RWPE2 (cell line): ENCODE measurements at regions not wholly inside any gene's neighbourhood (a gene's known extent, or its start where the extent isn't known, plus 50 kb on each side); places are given as distances from the start of the nearest gene placed in this dataset.

Experiments used
- ATAC-seq: fragments of 200-7000 bp; cut with Tn5 transposase; 3 replicates; pipeline ENCODE4 v1.9.1; 2021; ENCODE audit warnings: low read depth
- DNase-seq: peaks from one replicate; pipeline ENCODE4 v3.0.0-alpha.2; 2020; ENCODE audit warnings: low spot score
- H3K27ac ChIP-seq: fragments of 450-650 bp; 2 replicates; pipeline ENCODE4 v1.5.1; 2017; ENCODE audit warnings: mild to moderate bottlenecking; ENCODE audit not compliant: poor library complexity, severe bottlenecking
- H3K27me3 ChIP-seq: fragments of 250-450 bp; sonication (Bioruptor Pico); 2 replicates; pipeline ENCODE4 v1.5.1; 2021; ENCODE audit warnings: mild to moderate bottlenecking, moderate library complexity; ENCODE audit not compliant: insufficient read depth, poor library complexity, severe bottlenecking
- H3K36me3 ChIP-seq: fragments of 250-450 bp; sonication (Bioruptor Pico); 2 replicates; pipeline ENCODE4 v1.5.1; 2020; ENCODE audit warnings: low read depth, mild to moderate bottlenecking, moderate library complexity
- H3K4me1 ChIP-seq: fragments of 250-450 bp; sonication (Bioruptor Pico); 2 replicates; pipeline ENCODE4 v1.5.1; 2021; ENCODE audit warnings: mild to moderate bottlenecking, moderate library complexity; ENCODE audit not compliant: insufficient read depth, poor library complexity, severe bottlenecking
- H3K4me3 ChIP-seq: fragments of 250-450 bp; sonication (Bioruptor Pico); 2 replicates; pipeline ENCODE4 v1.5.1; 2021; ENCODE audit warnings: mild to moderate bottlenecking, moderate library complexity; ENCODE audit not compliant: severe bottlenecking
- H3K9me3 ChIP-seq: fragments of 250-450 bp; sonication (Bioruptor Pico); 2 replicates; pipeline ENCODE4 v1.5.1; 2021; ENCODE audit warnings: mild to moderate bottlenecking, moderate library complexity; ENCODE audit not compliant: severe bottlenecking
- CTCF ChIP-seq: fragments of 450-650 bp; IDR thresholded peaks from one replicate; pipeline ENCODE4 v1.5.1; 2017; ENCODE audit warnings: mild to moderate bottlenecking, moderate library complexity; ENCODE audit not compliant: poor library complexity, severe bottlenecking

- no peak for TF ChIP-seq CTCF
- ATAC-seq: peak; percentile 81
- no peak for DNase-seq
- Histone ChIP-seq H3K27me3 (no peaks in the 10 kb centered on the region), H3K9me3 (no peaks in the 10 kb centered on the region), H3K4me3 (no peak overlapping the region), H3K36me3 (no peaks in the 10 kb centered on the region), H3K27ac (peak overlapping the region; percentile 78), H3K4me1 (peaks cover 33% of the 10 kb centered on the region)
Observed at GRCh38 chr11:104570078-104570701, 328.1 kb downstream of the CASP12 start.

GRCh38 chr11:104565583-104565961 is 332.7 kb downstream of the CASP12 start:
- Histone ChIP-seq H3K36me3 (no peaks in the 10 kb centered on the region), H3K4me1 (peaks cover 2% of the 10 kb centered on the region), H3K27me3 (no peaks in the 10 kb centered on the region), H3K27ac (no peak overlapping the region), H3K9me3 (peaks cover 2% of the 10 kb centered on the region), H3K4me3 (no peak overlapping the region)
- no peak for TF ChIP-seq CTCF
- ATAC-seq: no peak
- DNase-seq: no peak

DNA sequence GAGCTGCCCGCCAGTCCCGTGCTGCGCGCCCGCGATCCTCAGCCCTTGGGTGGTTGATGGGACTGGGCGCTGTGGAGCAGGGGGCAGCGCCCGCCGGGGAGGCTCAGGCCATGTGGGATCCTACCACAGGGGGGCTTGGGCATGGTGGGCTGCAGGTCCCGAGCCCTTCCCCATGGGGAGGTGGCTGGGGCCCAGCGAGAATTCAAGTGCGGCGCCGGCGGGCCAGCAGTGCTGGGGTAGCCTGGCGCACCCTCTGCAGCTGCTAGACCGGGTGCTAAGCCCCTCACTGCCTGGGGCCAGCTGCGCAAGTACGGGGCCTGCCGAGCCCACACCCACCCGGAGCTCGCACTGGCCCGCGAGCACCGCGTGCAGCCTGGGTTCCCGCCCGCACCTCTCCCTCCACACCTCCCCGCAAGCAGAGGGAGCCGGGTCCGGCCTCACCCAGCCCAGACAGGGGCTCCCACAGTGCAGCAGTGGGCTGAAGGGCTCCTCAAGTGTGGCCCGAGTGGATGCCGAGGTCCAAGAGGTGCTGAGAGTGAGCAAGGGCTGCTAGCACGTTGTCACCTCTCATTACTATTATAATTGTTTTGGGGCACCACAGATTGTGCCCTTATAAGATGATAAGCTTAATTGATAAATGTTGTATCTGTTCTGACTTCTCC is 333.2 kb downstream of the CASP12 start:
- DNase-seq (peak; percentile 26), ATAC-seq (no peak)
- H3K9me3 ChIP-seq: peaks cover 2% of the 10 kb centered on the region
- no peaks in the 10 kb centered on the region for H3K4me1 ChIP-seq
- TF ChIP-seq CTCF: no peak
- H3K4me3 ChIP-seq: no peak overlapping the region
- H3K36me3 ChIP-seq: no peaks in the 10 kb centered on the region
- H3K27me3 ChIP-seq: no peaks in the 10 kb centered on the region
- H3K27ac ChIP-seq: no peak overlapping the region

- no peak for ATAC-seq
- Histone ChIP-seq H3K4me1 (no peaks in the 10 kb centered on the region), H3K4me3 (no peak overlapping the region), H3K27ac (no peak overlapping the region), H3K36me3 (no peaks in the 10 kb centered on the region), H3K27me3 (no peaks in the 10 kb centered on the region), H3K9me3 (no peaks in the 10 kb centered on the region)
- DNase-seq: no peak
- no peak for TF ChIP-seq CTCF
Observed at GRCh38 chr11:104556606-104557301, 341.5 kb downstream of the CASP12 start.
